ENCODE measurements at regions not wholly inside any gene's neighbourhood (a gene's known extent, or its start where the extent isn't known, plus 50 kb on each side); places are given as distances from the start of the nearest gene placed in this dataset.

GRCh38 chr5:2165203-2165602, 282.5 kb upstream of the IRX4 start:
- TF ChIP-seq POLR2A (IDR thresholded peaks at IDR 0.05; ENCODE audit: low read length), result no peak
- no peak for TF ChIP-seq GATA1 (IDR thresholded peaks at IDR 0.05; ENCODE audit: low read depth, low read length)
